ENCODE measurements at regions not wholly inside any gene's neighbourhood (a gene's known extent, or its start where the extent isn't known, plus 50 kb on each side); places are given as distances from the start of the nearest gene placed in this dataset.
A peak's percentile ranks its signal among the peaks of the same experiment; 100 is the strongest.

DNA sequence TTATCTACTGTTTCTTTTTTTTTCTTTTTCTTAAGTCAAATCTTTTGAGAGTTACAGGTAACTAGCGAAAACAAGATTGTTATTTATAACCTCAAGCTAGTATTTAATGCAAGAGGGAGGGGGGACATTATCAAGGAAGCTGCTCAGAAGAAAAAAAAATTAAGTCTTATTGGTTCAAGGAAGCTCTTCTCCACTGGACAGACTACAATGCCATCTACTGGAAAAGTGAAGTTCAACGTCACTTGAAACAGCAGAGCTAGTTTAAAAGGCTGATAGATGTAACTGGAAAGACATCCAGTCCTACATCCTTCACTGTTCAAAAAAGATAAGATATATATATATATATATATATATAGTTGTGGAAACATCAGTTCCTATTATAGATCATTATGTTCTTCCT lies 418.0 kb upstream of the PSMD7 start:
- DNase-seq = peak; percentile 10

DNA sequence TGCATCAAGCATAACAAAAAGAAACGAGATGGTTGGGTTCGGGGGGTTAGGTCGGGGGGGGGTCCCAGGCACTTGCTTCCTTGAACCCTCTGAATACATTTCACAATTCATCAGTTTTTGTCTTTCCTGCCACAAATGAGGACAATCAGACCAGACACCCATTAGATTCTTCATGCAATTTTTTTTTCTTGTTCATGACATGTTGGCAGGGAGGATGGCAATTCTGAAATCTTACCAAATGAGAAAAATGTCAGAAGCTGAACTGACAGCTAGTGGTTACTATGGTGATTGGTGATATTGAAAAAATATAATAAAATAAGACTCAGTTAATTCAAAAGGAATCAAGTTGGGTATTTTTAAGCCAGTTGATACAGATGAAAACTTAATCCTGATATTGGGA lies 419.5 kb upstream of the PSMD7 start:
- DNase-seq = no peak

DNA sequence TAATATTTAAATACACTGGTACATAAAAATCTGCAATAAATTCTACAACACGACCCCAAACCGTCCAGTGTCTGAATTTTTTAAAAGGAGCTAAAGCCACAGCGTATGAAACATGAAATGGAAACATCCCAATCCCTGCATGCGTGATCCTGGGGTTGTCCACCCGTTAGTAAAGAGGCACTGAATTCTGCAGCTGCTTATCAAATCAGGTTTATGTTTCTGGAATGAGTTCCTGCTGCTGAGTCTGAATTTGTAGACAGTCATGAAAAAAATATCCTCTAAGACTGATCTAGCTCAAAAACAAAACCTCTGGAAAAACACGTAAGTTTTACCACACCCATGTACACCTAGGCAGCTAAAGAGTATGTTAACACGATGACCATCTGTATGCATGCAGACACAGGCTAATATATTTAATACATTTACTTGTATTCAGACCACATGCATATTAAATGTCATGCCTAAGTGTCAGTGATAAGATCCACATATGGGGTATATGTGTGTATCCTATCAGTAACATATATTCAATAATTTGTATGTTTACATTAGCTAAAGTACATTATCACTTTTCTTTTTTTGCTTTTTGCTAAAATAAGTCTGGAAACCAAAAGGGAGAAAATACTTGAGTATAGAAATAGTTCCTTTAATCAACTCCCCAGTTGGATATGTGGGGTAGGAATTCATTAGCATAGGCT lies 420.5 kb upstream of the PSMD7 start:
- DNase-seq = no peak

- no peak for DNase-seq
Observed at GRCh38 chr16:73874324-73874723, 422.3 kb upstream of the PSMD7 start.

- no peak for DNase-seq
Observed at GRCh38 chr16:73873643-73874042, 423.0 kb upstream of the PSMD7 start.

- DNase-seq = no peak
Observed at GRCh38 chr16:73872856-73873255, 423.8 kb upstream of the PSMD7 start.

DNA sequence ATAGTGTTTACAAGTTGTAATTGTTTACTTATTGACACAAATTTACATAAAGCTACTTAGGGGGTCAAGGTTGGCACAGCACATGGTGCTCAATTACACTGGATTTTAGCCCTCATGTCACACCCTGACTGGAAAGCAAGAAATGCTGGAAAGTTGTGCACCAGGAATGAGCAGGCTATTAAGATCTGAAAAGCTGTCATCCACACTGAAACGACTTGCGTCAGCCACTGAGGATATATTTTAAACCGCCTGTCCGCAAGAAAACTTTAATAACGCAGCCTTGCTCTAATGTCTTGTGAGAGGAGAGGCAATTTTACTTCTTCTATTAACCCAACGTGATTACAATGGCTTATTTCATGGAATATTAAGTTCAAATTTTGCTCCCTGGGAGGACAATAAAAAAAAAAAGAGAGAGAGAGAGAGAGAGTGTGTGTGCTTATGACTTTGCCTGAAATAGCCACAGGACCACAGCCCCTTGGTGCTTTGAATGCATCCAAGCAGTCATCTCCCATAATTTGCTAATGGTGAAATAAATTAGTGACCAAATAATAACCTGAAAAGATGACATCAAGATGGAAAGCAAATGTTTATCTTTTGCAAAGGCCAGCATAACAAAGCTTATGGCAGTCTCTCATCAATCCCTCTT lies 425.4 kb upstream of the PSMD7 start:
- DNase-seq = no peak

DNA sequence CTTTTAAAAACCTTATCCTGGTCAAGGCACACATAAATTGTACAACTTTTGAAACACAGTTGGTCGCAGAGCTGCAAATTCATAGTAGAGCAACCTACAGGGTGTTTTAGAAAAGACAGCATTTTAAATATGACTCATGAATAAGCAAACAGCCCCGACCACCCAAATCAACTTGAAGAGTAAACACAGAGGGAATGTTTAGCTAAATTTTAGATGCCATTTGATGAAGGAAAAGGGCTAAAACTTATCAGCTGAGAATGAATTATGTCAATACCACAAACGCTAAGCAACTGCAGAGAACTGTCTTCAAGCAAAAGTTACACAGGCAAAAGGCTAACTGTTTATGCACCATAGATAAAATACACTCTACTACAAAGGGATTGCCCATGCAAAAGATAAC lies 427.5 kb upstream of the PSMD7 start:
- DNase-seq = no peak

DNA sequence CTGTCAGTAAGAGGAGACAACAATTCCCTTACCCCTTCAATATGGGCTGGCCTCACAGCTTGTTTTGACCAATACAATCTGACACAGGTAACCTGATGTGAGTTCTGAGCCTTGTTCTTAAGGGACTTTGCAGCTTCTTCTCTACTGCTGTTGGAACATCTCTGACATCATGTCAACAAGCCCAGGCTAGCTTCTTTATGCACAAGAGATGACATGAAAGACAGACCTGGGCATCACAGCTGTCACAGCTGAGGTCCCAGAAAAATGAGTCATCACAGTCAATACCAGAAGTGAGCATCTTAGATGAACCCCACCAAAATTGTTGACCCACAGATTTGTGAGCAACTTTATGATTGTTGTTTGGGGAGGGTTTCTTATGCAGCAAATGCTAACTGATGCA lies 431.7 kb upstream of the PSMD7 start:
- no peak for DNase-seq

GRCh38 chr16:73858326-73858725 lies 438.3 kb upstream of the PSMD7 start:
- DNase-seq = no peak

GRCh38 chr16:73853968-73854367 lies 442.6 kb upstream of the PSMD7 start:
- DNase-seq = no peak

DNA sequence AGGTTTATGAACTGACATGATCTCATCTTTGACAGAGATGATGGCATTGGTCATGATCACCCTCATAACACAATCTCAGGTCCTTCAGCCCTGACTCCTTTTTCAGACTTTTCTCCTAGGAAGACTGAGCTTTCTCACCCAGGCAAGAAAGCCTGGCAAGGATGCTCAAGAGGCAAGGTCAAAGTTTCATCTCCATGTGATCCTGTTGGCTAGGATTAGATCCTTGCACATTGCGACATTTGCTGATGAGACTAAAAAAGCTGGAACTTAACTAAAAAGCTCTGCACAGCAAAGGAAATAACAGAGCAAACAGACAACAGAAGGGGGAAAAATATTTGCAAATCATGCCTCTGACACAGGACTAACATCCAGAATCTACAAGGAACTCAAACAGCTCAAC lies 444.1 kb upstream of the PSMD7 start:
- DNase-seq = no peak

GRCh38 chr16:73848993-73849392 lies 447.6 kb upstream of the PSMD7 start:
- no peak for DNase-seq

- no peak for DNase-seq
Observed at GRCh38 chr16:73847090-73847489, 449.5 kb upstream of the PSMD7 start.

DNA sequence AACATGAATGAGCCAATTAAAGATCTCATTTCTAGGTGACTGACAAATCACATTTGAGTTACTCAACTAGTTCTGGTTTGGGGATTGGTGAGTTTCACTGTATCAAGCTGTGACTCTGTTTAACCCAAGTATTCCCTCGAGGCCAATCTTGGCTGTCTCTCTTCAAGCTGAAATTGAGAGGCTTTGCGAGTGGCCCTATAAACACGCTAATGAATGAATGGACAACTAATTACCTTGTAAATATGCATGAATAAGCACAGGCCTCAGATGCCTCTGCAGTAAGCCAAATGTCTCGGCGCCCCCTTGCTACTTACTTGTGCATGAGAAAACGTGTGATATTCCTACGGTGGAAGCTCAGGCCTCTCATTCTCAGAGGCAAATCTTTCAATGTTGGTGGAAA lies 450.3 kb upstream of the PSMD7 start:
- DNase-seq = no peak

- DNase-seq = no peak
Observed at GRCh38 chr16:73846007-73846330, 450.6 kb upstream of the PSMD7 start.

DNA sequence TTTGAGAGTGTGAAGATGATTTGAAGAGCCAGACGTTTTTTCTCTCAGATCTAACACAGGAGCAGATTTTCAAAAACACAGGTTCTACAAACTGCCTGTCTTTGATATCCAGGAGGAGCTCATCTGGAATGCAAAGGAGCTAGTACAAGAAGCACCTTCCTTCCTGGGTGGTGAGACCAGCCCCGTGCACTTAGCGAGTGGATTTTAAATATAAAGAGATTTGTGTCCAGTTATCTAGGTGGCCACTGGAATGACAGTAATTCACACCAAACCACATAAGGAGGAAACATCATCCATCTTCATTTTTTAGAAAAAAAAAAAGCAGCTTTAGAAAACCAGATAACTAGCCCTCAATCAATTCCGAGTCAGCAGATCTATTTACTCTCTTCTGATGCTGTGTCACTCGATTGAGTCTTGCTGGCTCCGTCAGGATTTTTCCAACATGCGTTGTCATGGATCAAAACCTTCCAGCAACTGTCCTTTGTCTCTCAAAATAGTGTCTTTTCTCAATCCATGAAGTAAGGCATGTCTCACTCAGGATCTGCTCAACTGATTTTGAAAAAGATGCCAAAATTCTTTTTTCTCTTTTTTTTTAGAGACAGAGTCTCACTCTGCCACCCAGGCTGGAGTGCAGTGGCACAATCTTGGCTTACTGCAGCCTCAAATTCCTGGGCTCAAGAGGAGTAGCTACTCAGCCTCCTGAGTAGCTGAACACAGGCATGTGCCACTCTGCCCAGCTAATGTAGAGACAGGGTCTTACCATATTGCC lies 451.2 kb upstream of the PSMD7 start:
- no peak for DNase-seq

GRCh38 chr16:73840728-73841127 lies 455.9 kb upstream of the PSMD7 start:
- no peak for DNase-seq

- no peak for DNase-seq
Observed at GRCh38 chr16:73831220-73831619, 465.4 kb upstream of the PSMD7 start.

DNA sequence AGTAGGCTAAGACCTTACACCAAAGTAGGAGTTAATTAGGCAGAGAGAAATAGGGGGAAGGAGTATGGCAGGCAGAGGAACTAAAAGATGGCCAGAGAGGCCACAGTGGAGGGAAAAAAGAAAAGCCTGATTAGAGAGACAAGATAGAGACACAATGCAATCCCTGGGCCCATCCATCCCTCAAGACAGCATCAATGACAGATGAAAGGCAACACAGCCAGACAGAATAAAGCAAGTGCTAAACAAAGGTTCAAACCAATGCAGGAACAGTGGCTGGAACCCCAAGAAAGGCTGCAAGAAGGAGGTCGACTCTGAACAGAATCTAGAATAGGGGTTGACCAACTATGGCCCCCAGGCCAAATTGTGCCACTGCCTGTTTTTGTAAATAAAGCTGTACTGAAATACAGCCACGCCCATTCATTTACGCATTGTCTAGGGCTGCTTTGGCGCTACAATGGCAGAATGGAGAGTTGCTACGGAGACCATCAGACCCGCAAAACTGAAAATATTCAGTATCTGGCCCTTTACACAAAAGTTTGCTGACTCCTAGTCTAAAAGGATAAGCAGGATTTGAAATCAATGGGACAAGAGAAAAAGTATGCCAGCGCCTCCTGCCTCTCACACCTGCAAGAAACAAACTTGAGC lies 473.3 kb upstream of the PSMD7 start:
- DNase-seq = no peak

- DNase-seq = no peak
Observed at GRCh38 chr16:73817526-73818324, 478.9 kb upstream of the PSMD7 start.

- DNase-seq = no peak
Observed at GRCh38 chr16:73813527-73813926, 483.1 kb upstream of the PSMD7 start.

DNA sequence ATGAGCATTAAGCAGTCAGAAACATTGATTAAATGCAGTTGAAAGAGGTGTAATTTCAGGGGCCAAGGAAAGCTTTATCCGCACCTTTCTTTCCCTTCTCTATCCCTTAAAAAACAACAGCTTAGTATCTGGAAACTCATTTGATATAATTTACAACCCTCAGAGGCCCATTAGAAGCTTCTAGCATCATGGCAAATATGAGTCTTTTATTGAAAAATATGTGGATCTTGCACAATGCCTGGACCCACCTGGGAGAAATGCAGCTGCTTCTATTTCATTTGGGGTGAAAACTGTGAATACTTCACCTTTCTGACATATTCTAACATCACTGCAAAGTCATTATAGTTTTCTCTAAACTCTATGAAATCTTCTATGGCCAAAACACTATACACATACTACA lies 492.2 kb upstream of the PSMD7 start:
- no peak for DNase-seq

Data from inflammatory macrophage treated with lipopolysaccharide for 4 hours (primary cell).